ENCODE measurements at regions not wholly inside any gene's neighbourhood (a gene's known extent, or its start where the extent isn't known, plus 50 kb on each side); places are given as distances from the start of the nearest gene placed in this dataset.

GRCh38 chr1:83130886-83131691, 867.8 kb downstream of the TTLL7 start:
- no peak for ATAC-seq
- 85% methylated on average over 3 of the region's 3 CpGs for WGBS (ENCODE audit: insufficient coverage, low coverage, low lambda C conversion rate, missing lambda C conversion rate)
- Histone ChIP-seq H3K4me1 (no peaks in the 10 kb centered on the region), H3K4me3 (no peak overlapping the region), H3K36me3 (no peaks in the 10 kb centered on the region), H3K27me3 (no peaks in the 10 kb centered on the region), H3K27ac (no peak overlapping the region), H3K9me3 (no peaks in the 10 kb centered on the region)
- intact Hi-C loops (cut with DNase I), result no loop called here
- no peak for TF ChIP-seq POLR2A (IDR thresholded peaks at IDR 0.05)
- TF ChIP-seq, protein P1, sequence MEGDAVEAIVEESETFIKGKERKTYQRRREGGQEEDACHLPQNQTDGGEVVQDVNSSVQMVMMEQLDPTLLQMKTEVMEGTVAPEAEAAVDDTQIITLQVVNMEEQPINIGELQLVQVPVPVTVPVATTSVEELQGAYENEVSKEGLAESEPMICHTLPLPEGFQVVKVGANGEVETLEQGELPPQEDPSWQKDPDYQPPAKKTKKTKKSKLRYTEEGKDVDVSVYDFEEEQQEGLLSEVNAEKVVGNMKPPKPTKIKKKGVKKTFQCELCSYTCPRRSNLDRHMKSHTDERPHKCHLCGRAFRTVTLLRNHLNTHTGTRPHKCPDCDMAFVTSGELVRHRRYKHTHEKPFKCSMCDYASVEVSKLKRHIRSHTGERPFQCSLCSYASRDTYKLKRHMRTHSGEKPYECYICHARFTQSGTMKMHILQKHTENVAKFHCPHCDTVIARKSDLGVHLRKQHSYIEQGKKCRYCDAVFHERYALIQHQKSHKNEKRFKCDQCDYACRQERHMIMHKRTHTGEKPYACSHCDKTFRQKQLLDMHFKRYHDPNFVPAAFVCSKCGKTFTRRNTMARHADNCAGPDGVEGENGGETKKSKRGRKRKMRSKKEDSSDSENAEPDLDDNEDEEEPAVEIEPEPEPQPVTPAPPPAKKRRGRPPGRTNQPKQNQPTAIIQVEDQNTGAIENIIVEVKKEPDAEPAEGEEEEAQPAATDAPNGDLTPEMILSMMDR (IDR thresholded peaks at IDR 0.05), result no peak
- no peak for DNase-seq

DNA sequence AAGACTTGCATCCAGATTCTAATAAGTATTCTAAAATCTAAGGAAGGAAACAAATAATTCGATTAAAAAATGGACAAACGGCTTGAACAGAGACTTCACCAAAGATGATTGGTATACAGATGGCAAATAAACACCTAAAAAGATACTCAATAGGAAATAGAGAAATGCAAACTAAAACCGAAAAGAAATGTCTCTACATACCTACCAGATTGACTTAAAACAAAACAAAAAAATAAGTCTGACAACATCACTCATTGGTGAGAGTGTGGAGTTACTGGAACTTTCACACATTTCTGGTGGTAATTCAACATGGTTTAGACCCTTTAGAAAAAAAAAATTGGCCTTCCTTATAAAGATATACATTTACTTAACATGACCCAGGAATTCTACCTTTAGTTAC, 869.8 kb downstream of the TTLL7 start:
- Histone ChIP-seq H3K27me3 (no peaks in the 10 kb centered on the region), H3K9me3 (no peaks in the 10 kb centered on the region), H3K4me3 (no peak overlapping the region), H3K36me3 (no peaks in the 10 kb centered on the region), H3K27ac (no peak overlapping the region), H3K4me1 (no peaks in the 10 kb centered on the region)
- DNase-seq (no peak), ATAC-seq (no peak)
- TF ChIP-seq POLR2A (IDR thresholded peaks at IDR 0.05), result no peak
- TF ChIP-seq, protein P1 (IDR thresholded peaks at IDR 0.05), result no peak
- WGBS (ENCODE audit: insufficient coverage, low coverage, low lambda C conversion rate, missing lambda C conversion rate), result 90% methylated on average over 3 of the region's 3 CpGs
- intact Hi-C loops (cut with DNase I), result no loop called here

- no peaks in the 10 kb centered on the region for H3K27me3 ChIP-seq
- intact Hi-C loops (cut with DNase I), result no loop called here
- WGBS (ENCODE audit: insufficient coverage, low coverage, low lambda C conversion rate, missing lambda C conversion rate), result 74% methylated on average over 2 of the region's 2 CpGs
- no peak overlapping the region for H3K4me3 ChIP-seq
- no peak for DNase-seq
- TF ChIP-seq, protein P1 (IDR thresholded peaks at IDR 0.05), result no peak
- TF ChIP-seq POLR2A (IDR thresholded peaks at IDR 0.05), result no peak
- H3K36me3 ChIP-seq, result no peaks in the 10 kb centered on the region
- no peaks in the 10 kb centered on the region for H3K4me1 ChIP-seq
- H3K27ac ChIP-seq, result no peak overlapping the region
- no peak for ATAC-seq
- H3K9me3 ChIP-seq, result no peaks in the 10 kb centered on the region
These were observed 873.5 kb downstream of the TTLL7 start for GRCh38 chr1:83125456-83125855.

- TF ChIP-seq, protein P1 (IDR thresholded peaks at IDR 0.05), result no peak
- no peak for TF ChIP-seq POLR2A (IDR thresholded peaks at IDR 0.05)
- no peaks in the 10 kb centered on the region for H3K9me3 ChIP-seq
- no peak overlapping the region for H3K4me3 ChIP-seq
- no peaks in the 10 kb centered on the region for H3K4me1 ChIP-seq
- no peak overlapping the region for H3K27ac ChIP-seq
- no peak for DNase-seq
- intact Hi-C loops (cut with DNase I), result no loop called here
- no peak for ATAC-seq
- WGBS (ENCODE audit: insufficient coverage, low coverage, low lambda C conversion rate, missing lambda C conversion rate), result 93% methylated on average over 3 of the region's 3 CpGs
- no peaks in the 10 kb centered on the region for H3K36me3 ChIP-seq
- H3K27me3 ChIP-seq, result no peaks in the 10 kb centered on the region
These were observed 875.9 kb downstream of the TTLL7 start for GRCh38 chr1:83123019-83123418.

Data from right lobe of liver (tissue), 6 donors.